Activated CD4-positive, alpha-beta T cell treated with anti-CD3 and anti-CD28 coated beads, Interleukin-2, Interleukin-6, amounts not matched to agents 100 ng/mL and 50 ng/mL, durations not matched to agents 16 hours and 8 hours (primary cell): ENCODE measurements at regions not wholly inside any gene's neighbourhood (a gene's known extent, or its start where the extent isn't known, plus 50 kb on each side); places are given as distances from the start of the nearest gene placed in this dataset.

Experiments used
- DNase-seq: peaks from one replicate; pipeline ENCODE4 v3.0.0-alpha.2; 2020

- no peak for DNase-seq
These were observed 490.5 kb upstream of the CDH5 start for GRCh38 chr16:65876056-65876408.

GRCh38 chr16:65875381-65876055 is 491.0 kb upstream of the CDH5 start:
- no peak for DNase-seq

GRCh38 chr16:65869261-65869660 is 497.2 kb upstream of the CDH5 start:
- no peak for DNase-seq

- DNase-seq = no peak
These were observed 499.1 kb upstream of the CDH5 start for GRCh38 chr16:65867276-65867960.

GRCh38 chr16:65863236-65863635 is 503.3 kb upstream of the CDH5 start:
- DNase-seq = no peak

GRCh38 chr16:65861131-65861731 is 505.3 kb upstream of the CDH5 start:
- DNase-seq = no peak

- no peak for DNase-seq
These were observed 511.0 kb upstream of the CDH5 start for GRCh38 chr16:65855171-65856145.

GRCh38 chr16:65846210-65846602 is 520.3 kb upstream of the CDH5 start:
- no peak for DNase-seq

- no peak for DNase-seq
These were observed 520.9 kb upstream of the CDH5 start for GRCh38 chr16:65845466-65846209.

- no peak for DNase-seq
These were observed 522.5 kb upstream of the CDH5 start for GRCh38 chr16:65843941-65844340.

- DNase-seq = no peak
These were observed 524.4 kb upstream of the CDH5 start for GRCh38 chr16:65842067-65842466.

- no peak for DNase-seq
These were observed 528.5 kb upstream of the CDH5 start for GRCh38 chr16:65838001-65838400.

GRCh38 chr16:65837464-65837863 is 529.0 kb upstream of the CDH5 start:
- DNase-seq = no peak

- no peak for DNase-seq
These were observed 531.8 kb upstream of the CDH5 start for GRCh38 chr16:65834688-65835087.

- no peak for DNase-seq
These were observed 533.2 kb upstream of the CDH5 start for GRCh38 chr16:65833171-65833871.

GRCh38 chr16:65832679-65833078 is 533.8 kb upstream of the CDH5 start:
- DNase-seq = no peak

GRCh38 chr16:65831903-65832666 is 534.4 kb upstream of the CDH5 start:
- no peak for DNase-seq

GRCh38 chr16:65829076-65829475 is 537.4 kb upstream of the CDH5 start:
- no peak for DNase-seq

GRCh38 chr16:65828296-65828695 is 538.2 kb upstream of the CDH5 start:
- DNase-seq = no peak

GRCh38 chr16:65827231-65827630 is 539.3 kb upstream of the CDH5 start:
- DNase-seq = no peak
